ENCODE measurements at regions not wholly inside any gene's neighbourhood (a gene's known extent, or its start where the extent isn't known, plus 50 kb on each side); places are given as distances from the start of the nearest gene placed in this dataset.

DNA sequence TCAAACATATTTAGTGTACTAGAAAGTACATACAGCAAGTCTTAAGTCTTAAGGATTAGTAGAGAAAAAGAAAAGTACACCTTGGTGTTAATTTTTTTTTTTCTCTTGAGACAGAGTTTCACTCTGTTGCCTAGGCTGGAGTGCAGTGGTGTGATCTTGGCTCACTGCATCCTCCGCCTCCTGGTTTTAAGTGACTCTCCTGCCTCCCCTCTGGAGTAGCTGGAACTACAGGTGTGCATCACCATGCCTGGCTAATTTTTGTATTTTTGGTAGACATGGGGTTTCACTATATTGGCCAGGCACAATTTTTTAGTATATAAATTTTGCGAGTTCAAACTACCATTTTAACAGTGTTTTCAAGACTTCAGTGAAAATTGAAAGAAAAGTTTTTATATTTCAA is 1941.1 kb upstream of the CDH6 start:
- DNase-seq (ENCODE audit: extremely low read depth, insufficient read length): no peak
- TF ChIP-seq, protein P1, sequence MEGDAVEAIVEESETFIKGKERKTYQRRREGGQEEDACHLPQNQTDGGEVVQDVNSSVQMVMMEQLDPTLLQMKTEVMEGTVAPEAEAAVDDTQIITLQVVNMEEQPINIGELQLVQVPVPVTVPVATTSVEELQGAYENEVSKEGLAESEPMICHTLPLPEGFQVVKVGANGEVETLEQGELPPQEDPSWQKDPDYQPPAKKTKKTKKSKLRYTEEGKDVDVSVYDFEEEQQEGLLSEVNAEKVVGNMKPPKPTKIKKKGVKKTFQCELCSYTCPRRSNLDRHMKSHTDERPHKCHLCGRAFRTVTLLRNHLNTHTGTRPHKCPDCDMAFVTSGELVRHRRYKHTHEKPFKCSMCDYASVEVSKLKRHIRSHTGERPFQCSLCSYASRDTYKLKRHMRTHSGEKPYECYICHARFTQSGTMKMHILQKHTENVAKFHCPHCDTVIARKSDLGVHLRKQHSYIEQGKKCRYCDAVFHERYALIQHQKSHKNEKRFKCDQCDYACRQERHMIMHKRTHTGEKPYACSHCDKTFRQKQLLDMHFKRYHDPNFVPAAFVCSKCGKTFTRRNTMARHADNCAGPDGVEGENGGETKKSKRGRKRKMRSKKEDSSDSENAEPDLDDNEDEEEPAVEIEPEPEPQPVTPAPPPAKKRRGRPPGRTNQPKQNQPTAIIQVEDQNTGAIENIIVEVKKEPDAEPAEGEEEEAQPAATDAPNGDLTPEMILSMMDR (IDR thresholded peaks at IDR 0.05; ENCODE audit: insufficient read depth, low read length, poor library complexity, severe bottlenecking): no peak
- H3K4me3 ChIP-seq (replicated peaks; ENCODE audit: low read depth, low read length): no peak overlapping the region
- no peaks in the 10 kb centered on the region for H3K27me3 ChIP-seq (replicated peaks; ENCODE audit: control insufficient read depth, insufficient read depth, low read length)
- no peaks in the 10 kb centered on the region for H3K36me3 ChIP-seq (ENCODE audit: control insufficient read depth, insufficient read depth, low read length)

DNA sequence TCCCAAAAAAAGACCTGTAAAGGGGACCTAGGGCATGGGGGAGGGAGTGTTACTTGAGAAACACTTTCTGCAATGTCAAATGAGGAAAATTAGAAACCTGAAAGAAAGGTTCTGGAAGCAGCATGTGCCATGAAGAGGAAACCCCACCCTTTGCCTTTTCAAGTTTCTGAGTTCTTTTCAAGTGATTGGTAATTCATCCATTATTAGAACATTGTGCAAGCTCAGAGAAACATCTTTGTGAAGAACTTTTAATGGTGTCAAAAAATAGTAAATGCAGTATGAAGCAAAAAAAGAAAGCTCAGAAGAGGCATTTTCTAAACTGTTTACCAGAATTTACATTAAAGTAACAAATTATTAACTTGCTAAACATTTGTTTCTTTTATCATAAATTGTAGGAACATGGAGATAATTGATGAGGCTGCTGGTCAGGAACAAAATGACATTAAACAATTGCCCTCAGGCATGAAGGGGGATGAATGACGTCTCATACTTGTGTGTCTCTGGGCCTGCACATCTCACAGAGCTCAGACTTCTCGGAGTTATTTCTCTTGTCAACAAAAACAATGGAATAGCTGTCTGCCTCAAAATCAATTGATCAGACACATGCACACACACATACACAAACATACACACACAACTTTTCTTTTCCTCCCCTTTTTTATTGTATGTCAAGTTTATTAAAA is 1946.0 kb upstream of the CDH6 start:
- no peaks in the 10 kb centered on the region for H3K36me3 ChIP-seq (ENCODE audit: control insufficient read depth, insufficient read depth, low read length)
- no peak for DNase-seq (ENCODE audit: extremely low read depth, insufficient read length)
- TF ChIP-seq, protein P1 (IDR thresholded peaks at IDR 0.05; ENCODE audit: insufficient read depth, low read length, poor library complexity, severe bottlenecking): no peak
- no peak overlapping the region for H3K4me3 ChIP-seq (replicated peaks; ENCODE audit: low read depth, low read length)
- no peaks in the 10 kb centered on the region for H3K27me3 ChIP-seq (replicated peaks; ENCODE audit: control insufficient read depth, insufficient read depth, low read length)

DNA sequence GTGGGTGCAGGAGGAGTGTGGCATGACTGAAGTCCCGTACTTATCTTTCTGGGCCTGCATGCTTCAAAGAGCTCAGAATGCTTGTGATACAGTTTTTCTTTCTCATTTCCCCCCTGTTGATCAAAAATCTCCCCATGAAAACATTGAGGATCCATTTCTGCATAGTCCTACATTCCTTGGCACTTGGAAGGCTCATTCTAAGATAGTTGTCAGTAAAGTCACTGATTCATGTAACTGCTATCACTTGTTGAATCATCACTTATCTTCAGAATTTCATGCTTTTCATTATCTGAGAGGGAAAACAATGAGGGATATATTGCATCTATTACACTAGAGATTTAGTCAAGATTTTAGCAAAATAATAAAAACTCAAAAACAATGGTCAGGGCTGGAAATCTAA is 1953.1 kb upstream of the CDH6 start:
- Histone ChIP-seq H3K4me3 (replicated peaks; ENCODE audit: low read depth, low read length) (no peak overlapping the region), H3K36me3 (ENCODE audit: control insufficient read depth, insufficient read depth, low read length) (no peaks in the 10 kb centered on the region), H3K27me3 (replicated peaks; ENCODE audit: control insufficient read depth, insufficient read depth, low read length) (no peaks in the 10 kb centered on the region)
- no peak for DNase-seq (ENCODE audit: extremely low read depth, insufficient read length)
- TF ChIP-seq, protein P1 (IDR thresholded peaks at IDR 0.05; ENCODE audit: insufficient read depth, low read length, poor library complexity, severe bottlenecking): no peak

DNA sequence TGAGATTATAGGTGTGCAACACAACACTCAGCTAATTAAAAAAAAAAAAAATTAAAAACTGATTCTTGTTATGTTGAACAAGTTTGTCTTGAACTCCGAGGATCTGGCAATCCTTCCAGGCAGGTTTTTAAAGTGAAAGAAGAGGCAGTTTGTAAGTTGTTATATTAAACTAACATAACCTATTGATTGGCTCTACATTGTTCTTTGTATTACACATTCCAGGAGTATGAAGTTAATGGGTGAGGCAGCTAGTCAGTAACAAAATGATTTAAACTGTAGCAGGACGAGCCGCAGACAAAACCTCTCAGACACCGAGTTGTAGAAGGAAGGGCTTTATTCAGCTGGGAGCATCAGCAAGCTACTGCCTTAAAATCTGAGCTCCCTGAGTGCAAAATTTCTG is 1953.9 kb upstream of the CDH6 start:
- Histone ChIP-seq H3K36me3 (ENCODE audit: control insufficient read depth, insufficient read depth, low read length) (no peaks in the 10 kb centered on the region), H3K27me3 (replicated peaks; ENCODE audit: control insufficient read depth, insufficient read depth, low read length) (no peaks in the 10 kb centered on the region), H3K4me3 (replicated peaks; ENCODE audit: low read depth, low read length) (no peak overlapping the region)
- TF ChIP-seq, protein P1 (IDR thresholded peaks at IDR 0.05; ENCODE audit: insufficient read depth, low read length, poor library complexity, severe bottlenecking): no peak
- DNase-seq (ENCODE audit: extremely low read depth, insufficient read length): no peak

DNA sequence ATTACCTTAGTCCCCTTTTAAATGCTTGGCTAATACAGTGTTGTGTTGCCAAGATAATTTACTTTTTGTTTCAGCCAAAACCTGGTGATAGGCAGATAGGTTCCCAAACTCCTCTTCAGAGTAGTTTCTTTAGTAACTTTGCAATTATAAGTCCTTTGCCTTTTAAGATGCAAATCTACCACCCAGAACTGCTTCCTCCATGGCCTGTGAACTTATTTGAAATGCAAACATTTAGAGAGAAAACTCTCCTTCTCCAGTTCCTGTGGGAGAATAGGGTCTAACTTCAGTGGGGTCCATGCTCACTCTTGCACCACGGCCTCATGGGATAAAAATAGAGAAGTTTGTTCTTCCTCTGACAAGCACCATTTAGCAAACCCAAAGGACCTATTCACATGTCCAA is 1955.4 kb upstream of the CDH6 start:
- no peaks in the 10 kb centered on the region for H3K36me3 ChIP-seq (ENCODE audit: control insufficient read depth, insufficient read depth, low read length)
- DNase-seq (ENCODE audit: extremely low read depth, insufficient read length): no peak
- no peaks in the 10 kb centered on the region for H3K27me3 ChIP-seq (replicated peaks; ENCODE audit: control insufficient read depth, insufficient read depth, low read length)
- H3K4me3 ChIP-seq (replicated peaks; ENCODE audit: low read depth, low read length): no peak overlapping the region
- TF ChIP-seq, protein P1 (IDR thresholded peaks at IDR 0.05; ENCODE audit: insufficient read depth, low read length, poor library complexity, severe bottlenecking): no peak

DNA sequence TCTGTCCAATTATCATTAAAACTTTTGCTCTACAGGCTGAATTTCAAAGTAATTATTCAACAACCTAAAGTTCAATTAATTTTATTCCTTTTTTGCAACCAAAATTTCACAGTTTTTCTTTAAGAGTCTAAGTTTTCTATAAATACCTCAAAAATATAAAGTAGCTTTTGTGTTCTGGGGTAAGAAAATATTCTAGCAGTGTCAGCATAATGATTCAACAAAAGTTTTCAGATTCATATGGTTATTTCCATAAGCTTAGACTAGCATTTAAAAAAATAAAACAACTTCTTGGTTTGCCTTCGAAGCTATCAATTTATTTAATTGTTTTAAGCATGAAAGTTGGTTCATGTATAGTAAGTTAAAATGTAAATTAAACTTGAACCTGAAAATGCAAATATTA is 1962.3 kb upstream of the CDH6 start:
- DNase-seq (ENCODE audit: extremely low read depth, insufficient read length): no peak
- Histone ChIP-seq H3K36me3 (ENCODE audit: control insufficient read depth, insufficient read depth, low read length) (no peaks in the 10 kb centered on the region), H3K4me3 (replicated peaks; ENCODE audit: low read depth, low read length) (no peak overlapping the region), H3K27me3 (replicated peaks; ENCODE audit: control insufficient read depth, insufficient read depth, low read length) (no peaks in the 10 kb centered on the region)
- TF ChIP-seq, protein P1 (IDR thresholded peaks at IDR 0.05; ENCODE audit: insufficient read depth, low read length, poor library complexity, severe bottlenecking): no peak

Measured in GM06990 (cell line).